Aorta (tissue), 5 donors: ENCODE measurements at regions not wholly inside any gene's neighbourhood (a gene's known extent, or its start where the extent isn't known, plus 50 kb on each side); places are given as distances from the start of the nearest gene placed in this dataset.

Source experiments
- ATAC-seq: fragments of 200-7000 bp; cut with Tn5 transposase; one replicate; pipeline ENCODE4 v1.9.1; 2022; ENCODE audit warnings: moderate library complexity; ENCODE audit not compliant: low FRiP score
- DNase-seq, 2 donors: peaks; one replicate each; pipeline ENCODE4 v3.0.0-alpha.2; 2020
- H3K27ac ChIP-seq, 2 donors: one replicate each; pipeline ENCODE4 v1.5.1; 2013; ENCODE audit warnings: low read length in 2 of 2, mild to moderate bottlenecking in 2 of 2, moderate library complexity in 2 of 2, control low read depth in 1 of 2, inconsistent platforms in 1 of 2, low read depth in 1 of 2
- H3K27me3 ChIP-seq, 2 donors: one replicate each; pipeline ENCODE4 v1.6.1; 2013; ENCODE audit warnings: control low read depth in 1 of 2, low read length in 1 of 2, mild to moderate bottlenecking in 1 of 2, moderate library complexity in 1 of 2; ENCODE audit not compliant: insufficient read depth in 2 of 2, control insufficient read depth in 1 of 2
- H3K36me3 ChIP-seq, 2 donors: one replicate each; pipeline ENCODE4 v1.6.1; 2013; ENCODE audit warnings: control low read depth in 1 of 2, low read length in 1 of 2, mild to moderate bottlenecking in 1 of 2; ENCODE audit not compliant: insufficient read depth in 2 of 2, control insufficient read depth in 1 of 2
- H3K4me1 ChIP-seq, 2 donors: one replicate each; pipeline ENCODE4 v1.6.1; 2013; ENCODE audit warnings: low read length in 2 of 2, control low read depth in 1 of 2, mild to moderate bottlenecking in 1 of 2, moderate library complexity in 1 of 2; ENCODE audit not compliant: insufficient read depth in 2 of 2, control insufficient read depth in 1 of 2
- H3K4me3 ChIP-seq, 2 donors: one replicate each; pipeline ENCODE4 v1.5.1; 2013; ENCODE audit warnings: low read length in 2 of 2, control low read depth in 1 of 2, mild to moderate bottlenecking in 1 of 2
- H3K9me3 ChIP-seq: one replicate; pipeline ENCODE4 v1.6.1; 2013; ENCODE audit warnings: mild to moderate bottlenecking, low read length; ENCODE audit not compliant: control insufficient read depth
- WGBS, 2 donors: extraction: QIAGEN DNeasy Blood & Tissue Kit; methylation state at CpG; one replicate each; pipeline ENCODE4 v1.1.7; 2013; 5-methylcytosine and 5-hydroxymethylcytosine counted together
- intact Hi-C, 2 donors: fragments of 100-400 bp; cut with DNase I; formaldehyde crosslinking; loops; one replicate each; pipeline versions ENCODE4 v1.14.2 to v1.15.0; 2022
- donor health status: healthy with polysubstance abuse.
- donor health status: Bipolar disorder and iron deficiency.
- donor health status: DM: no; HTN: no; CAD: no.
- donor health status: DM: no; HTN: no; CAD: no.
- donor health status: DM: yes; HTN: yes; CAD: no.

GRCh38 chr20:7629880-7630279 is 310.4 kb downstream of the HAO1 start:
- H3K4me1 ChIP-seq: no peaks in the 10 kb centered on the region
- WGBS, 2 donors: 43 to 56% methylated on average over 1 of the region's 1 CpG
- H3K4me3 ChIP-seq: no peak overlapping the region
- no peaks in the 10 kb centered on the region for H3K27me3 ChIP-seq
- no peak overlapping the region for H3K27ac ChIP-seq
- no peak for ATAC-seq
- peaks cover 2% of the 10 kb centered on the region for H3K9me3 ChIP-seq
- intact Hi-C loops: no loop called here
- H3K36me3 ChIP-seq: no peaks in the 10 kb centered on the region
- no peak for DNase-seq

- Histone ChIP-seq H3K27ac (no peak overlapping the region), H3K4me1 (no peaks in the 10 kb centered on the region), H3K27me3 (no peaks in the 10 kb centered on the region), H3K4me3 (no peak overlapping the region), H3K36me3 (no peaks in the 10 kb centered on the region), H3K9me3 (peaks cover 2% of the 10 kb centered on the region)
- no peak for ATAC-seq
- DNase-seq: no peak
- intact Hi-C loops: no loop called here
Measured at GRCh38 chr20:7637184-7637583, 303.1 kb downstream of the HAO1 start.

- DNase-seq: no peak
- Histone ChIP-seq H3K4me3 (no peak overlapping the region), H3K27me3 (peaks cover 0 to 1% of the 10 kb centered on the region in 2 donors), H3K36me3 (no peaks in the 10 kb centered on the region), H3K27ac (no peak overlapping the region), H3K4me1 (no peaks in the 10 kb centered on the region), H3K9me3 (peaks cover 2% of the 10 kb centered on the region)
- intact Hi-C loops: no loop called here
- WGBS, 2 donors: 72 to 76% methylated on average over 6 of the region's 6 CpGs
- no peak for ATAC-seq
Measured at GRCh38 chr20:7650086-7650879, 290.0 kb downstream of the HAO1 start.

- H3K4me3 ChIP-seq: no peak overlapping the region
- no peak overlapping the region for H3K27ac ChIP-seq
- ATAC-seq: no peak
- DNase-seq: no peak
- H3K9me3 ChIP-seq: peaks cover 2% of the 10 kb centered on the region
- H3K27me3 ChIP-seq: peaks cover 0 to 1% of the 10 kb centered on the region in 2 donors
- intact Hi-C loops: no loop called here
- H3K4me1 ChIP-seq: no peaks in the 10 kb centered on the region
- no peaks in the 10 kb centered on the region for H3K36me3 ChIP-seq
Measured at GRCh38 chr20:7654231-7654630, 286.0 kb downstream of the HAO1 start.

GRCh38 chr20:7656687-7657467 is 283.4 kb downstream of the HAO1 start:
- Histone ChIP-seq H3K4me1 (no peaks in the 10 kb centered on the region), H3K36me3 (no peaks in the 10 kb centered on the region), H3K9me3 (no peaks in the 10 kb centered on the region), H3K4me3 (no peak overlapping the region), H3K27ac (no peak overlapping the region), H3K27me3 (peaks cover 0 to 1% of the 10 kb centered on the region in 2 donors)
- WGBS, 2 donors: 66 to 73% methylated on average over 4 of the region's 4 CpGs
- intact Hi-C loops: no loop called here
- no peak for ATAC-seq
- no peak for DNase-seq

GRCh38 chr20:7657569-7657968 is 282.7 kb downstream of the HAO1 start:
- Histone ChIP-seq H3K4me3 (no peak overlapping the region), H3K27ac (no peak overlapping the region), H3K4me1 (no peaks in the 10 kb centered on the region), H3K36me3 (no peaks in the 10 kb centered on the region), H3K27me3 (no peaks in the 10 kb centered on the region), H3K9me3 (no peaks in the 10 kb centered on the region)
- ATAC-seq (no peak), DNase-seq (no peak)
- 52 to 53% methylated on average over 2 of the region's 2 CpGs for WGBS, 2 donors
- intact Hi-C loops: no loop called here

GRCh38 chr20:7660165-7660564 is 280.1 kb downstream of the HAO1 start:
- no peak overlapping the region for H3K27ac ChIP-seq
- no peaks in the 10 kb centered on the region for H3K36me3 ChIP-seq
- ATAC-seq: no peak
- no peak for DNase-seq
- intact Hi-C loops: no loop called here
- WGBS, 2 donors: 88 to 91% methylated on average over 3 of the region's 3 CpGs
- H3K4me1 ChIP-seq: no peaks in the 10 kb centered on the region
- H3K9me3 ChIP-seq: no peaks in the 10 kb centered on the region
- H3K4me3 ChIP-seq: no peak overlapping the region
- no peaks in the 10 kb centered on the region for H3K27me3 ChIP-seq

- Histone ChIP-seq H3K27me3 (no peaks in the 10 kb centered on the region), H3K4me3 (no peak overlapping the region), H3K9me3 (no peaks in the 10 kb centered on the region), H3K36me3 (no peaks in the 10 kb centered on the region), H3K4me1 (no peaks in the 10 kb centered on the region), H3K27ac (no peak overlapping the region)
- intact Hi-C loops: no loop called here
- DNase-seq (no peak), ATAC-seq (no peak)
- WGBS, 2 donors: 5 to 6% methylated on average over 2 of the region's 2 CpGs
Measured at GRCh38 chr20:7665376-7665775, 274.9 kb downstream of the HAO1 start.

GRCh38 chr20:7667194-7667593 is 273.1 kb downstream of the HAO1 start:
- Histone ChIP-seq H3K4me1 (no peaks in the 10 kb centered on the region), H3K27ac (no peak overlapping the region), H3K4me3 (no peak overlapping the region), H3K9me3 (no peaks in the 10 kb centered on the region), H3K27me3 (no peaks in the 10 kb centered on the region), H3K36me3 (no peaks in the 10 kb centered on the region)
- DNase-seq (no peak), ATAC-seq (no peak)
- 2 to 8% methylated on average over 4 of the region's 4 CpGs for WGBS, 2 donors
- intact Hi-C loops: no loop called here
